Thoracic aorta (tissue), 2 donors: ENCODE measurements at regions not wholly inside any gene's neighbourhood (a gene's known extent, or its start where the extent isn't known, plus 50 kb on each side); places are given as distances from the start of the nearest gene placed in this dataset.

ENCODE experiments used
- ATAC-seq: fragments of 150-250 bp; one replicate; pipeline ENCODE4 v1.8.0; 2017; ENCODE audit warnings: low read depth; ENCODE audit not compliant: insufficient number of reproducible peaks, low FRiP score
- DNase-seq: peaks from one replicate; pipeline ENCODE4 v3.0.0-alpha.2; 2020; ENCODE audit warnings: low spot score
- H3K27ac ChIP-seq, 2 donors: fragments of 200-600 bp; sonication (generic); 1 replicate in 1 of 2; 2 replicates in 1 of 2; pipeline ENCODE4 v1.5.1; 2016; ENCODE audit warnings: mild to moderate bottlenecking in 2 of 2, moderate library complexity in 2 of 2
- H3K27me3 ChIP-seq: fragments of 200-600 bp; sonication (generic); replicated peaks from 2 replicates; pipeline ENCODE4 v1.6.0; 2016; ENCODE audit warnings: mild to moderate bottlenecking; ENCODE audit not compliant: insufficient read depth
- H3K36me3 ChIP-seq: fragments of 200-600 bp; sonication (generic); one replicate; pipeline ENCODE4 v1.5.1; 2016
- H3K4me1 ChIP-seq, 2 donors: fragments of 200-600 bp; sonication (generic); 1 replicate in 1 of 2; 2 replicates in 1 of 2; pipeline versions ENCODE4 v1.5.1 to v1.6.0; 2016; ENCODE audit warnings: low read depth in 2 of 2, mild to moderate bottlenecking in 1 of 2; ENCODE audit not compliant: control insufficient read depth in 1 of 2
- H3K4me3 ChIP-seq: fragments of 200-600 bp; sonication (generic); 2 replicates; pipeline ENCODE4 v1.5.1; 2016; ENCODE audit warnings: mild to moderate bottlenecking
- H3K9me3 ChIP-seq: fragments of 200-600 bp; sonication (generic); 2 replicates; pipeline ENCODE4 v1.5.1; 2016
- TF ChIP-seq, protein P1 (sequence below): fragments of 200-600 bp; sonication (generic); IDR thresholded peaks from one replicate; pipeline ENCODE4 v1.5.1; 2019; ENCODE audit warnings: antibody characterized with exemption

DNA sequence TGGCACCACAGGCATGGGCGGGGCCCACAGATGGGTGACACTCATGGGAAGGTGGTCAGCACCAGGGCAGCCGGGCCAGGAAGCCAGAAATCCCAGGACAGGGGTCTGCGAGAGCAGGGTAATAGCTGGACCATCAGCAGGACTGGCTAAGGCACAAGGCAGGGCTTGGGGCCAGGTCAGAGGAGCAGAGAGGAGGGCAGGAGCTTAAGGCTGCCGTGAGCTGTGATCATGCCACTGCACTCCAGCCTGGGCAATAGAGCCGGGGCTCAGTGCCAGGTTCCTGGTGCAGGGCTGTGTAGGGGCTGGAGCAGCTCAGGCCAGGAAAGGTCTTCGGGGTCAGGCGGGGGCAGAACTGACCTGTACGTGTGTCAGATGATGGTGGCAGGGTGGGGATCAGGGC lies 64.2 kb upstream of the LINGO1 start:
- H3K36me3 ChIP-seq, result no peaks in the 10 kb centered on the region
- ATAC-seq (no peak), DNase-seq (no peak)
- H3K27me3 ChIP-seq, result no peaks in the 10 kb centered on the region
- H3K27ac ChIP-seq, result no peak overlapping the region
- no peaks in the 10 kb centered on the region for H3K9me3 ChIP-seq
- H3K4me1 ChIP-seq, result no peaks in the 10 kb centered on the region
- no peak overlapping the region for H3K4me3 ChIP-seq
- TF ChIP-seq, protein P1, sequence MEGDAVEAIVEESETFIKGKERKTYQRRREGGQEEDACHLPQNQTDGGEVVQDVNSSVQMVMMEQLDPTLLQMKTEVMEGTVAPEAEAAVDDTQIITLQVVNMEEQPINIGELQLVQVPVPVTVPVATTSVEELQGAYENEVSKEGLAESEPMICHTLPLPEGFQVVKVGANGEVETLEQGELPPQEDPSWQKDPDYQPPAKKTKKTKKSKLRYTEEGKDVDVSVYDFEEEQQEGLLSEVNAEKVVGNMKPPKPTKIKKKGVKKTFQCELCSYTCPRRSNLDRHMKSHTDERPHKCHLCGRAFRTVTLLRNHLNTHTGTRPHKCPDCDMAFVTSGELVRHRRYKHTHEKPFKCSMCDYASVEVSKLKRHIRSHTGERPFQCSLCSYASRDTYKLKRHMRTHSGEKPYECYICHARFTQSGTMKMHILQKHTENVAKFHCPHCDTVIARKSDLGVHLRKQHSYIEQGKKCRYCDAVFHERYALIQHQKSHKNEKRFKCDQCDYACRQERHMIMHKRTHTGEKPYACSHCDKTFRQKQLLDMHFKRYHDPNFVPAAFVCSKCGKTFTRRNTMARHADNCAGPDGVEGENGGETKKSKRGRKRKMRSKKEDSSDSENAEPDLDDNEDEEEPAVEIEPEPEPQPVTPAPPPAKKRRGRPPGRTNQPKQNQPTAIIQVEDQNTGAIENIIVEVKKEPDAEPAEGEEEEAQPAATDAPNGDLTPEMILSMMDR, result no peak

DNA sequence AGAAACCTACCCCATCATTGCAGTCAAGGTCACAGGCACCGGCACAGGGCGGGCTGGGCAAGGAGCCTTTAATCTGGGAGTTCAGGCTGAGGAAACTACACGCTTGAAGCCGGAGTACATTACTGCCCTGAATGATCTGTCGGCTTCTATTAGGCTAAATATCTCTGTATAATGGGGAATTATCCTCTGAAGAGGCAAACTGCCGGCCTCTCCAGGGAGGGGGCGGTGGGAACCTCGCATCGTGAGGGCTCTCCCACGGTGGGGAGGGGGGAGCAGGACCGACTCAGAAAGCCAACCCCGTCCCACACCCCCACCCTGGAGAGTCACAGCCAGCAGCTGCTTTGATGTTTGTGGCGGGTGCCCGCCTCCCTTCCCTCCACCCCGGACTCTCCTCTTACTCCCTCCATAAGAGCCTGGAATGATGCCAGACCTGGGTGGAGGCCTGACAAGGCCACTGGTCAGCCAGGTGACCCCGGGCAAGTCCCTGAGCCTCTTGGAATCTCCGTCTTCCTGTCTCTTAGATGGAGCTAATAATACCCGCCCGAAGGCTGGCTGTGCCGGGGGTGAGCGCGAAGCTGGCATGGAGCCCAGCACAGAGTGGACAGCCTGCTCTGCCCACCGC lies 63.4 kb upstream of the LINGO1 start:
- Histone ChIP-seq H3K27ac (no peak overlapping the region), H3K4me1 (no peaks in the 10 kb centered on the region), H3K27me3 (no peaks in the 10 kb centered on the region), H3K4me3 (no peak overlapping the region), H3K9me3 (no peaks in the 10 kb centered on the region), H3K36me3 (no peaks in the 10 kb centered on the region)
- TF ChIP-seq, protein P1, result no peak
- DNase-seq (no peak), ATAC-seq (no peak)

DNA sequence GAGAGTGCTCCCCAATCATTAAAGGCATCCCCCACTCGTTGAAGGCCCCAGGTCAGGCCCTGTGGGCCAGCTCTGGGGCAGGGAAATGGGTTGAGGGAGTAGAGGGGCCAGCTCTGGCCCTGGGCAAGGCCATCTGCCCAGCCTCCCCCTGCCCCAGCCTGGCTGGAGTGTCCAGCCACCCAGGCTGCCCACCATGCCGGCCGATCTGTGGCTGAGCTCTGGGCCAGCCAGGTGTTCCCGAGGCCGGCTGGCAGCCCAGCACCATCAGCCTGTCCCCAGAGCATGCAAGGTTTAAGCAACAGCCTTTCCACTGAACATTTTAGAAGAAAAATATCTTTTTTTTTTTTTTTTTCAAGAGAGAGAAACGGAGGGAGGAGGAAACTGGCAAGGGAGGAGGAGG lies 62.8 kb upstream of the LINGO1 start:
- no peak for ATAC-seq

DNA sequence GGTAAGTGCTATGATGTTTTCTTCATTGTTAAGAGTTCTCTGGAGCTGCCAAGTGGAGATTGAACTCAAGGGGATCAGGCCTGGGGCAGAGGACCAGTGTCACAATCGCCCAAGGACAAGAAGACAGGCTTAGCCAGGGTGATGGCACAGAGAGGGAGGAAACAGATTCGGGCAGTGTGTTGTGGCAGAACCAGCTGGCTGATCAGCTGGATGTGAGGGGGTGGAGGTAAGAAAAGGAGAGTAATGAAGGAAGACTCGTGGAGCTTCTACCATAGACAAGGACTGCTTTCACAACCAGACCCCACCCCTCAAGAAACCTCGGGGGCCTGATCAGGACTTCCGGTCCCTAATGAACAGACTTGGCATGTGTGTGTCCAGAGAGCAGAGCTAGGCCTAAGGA lies 60.9 kb upstream of the LINGO1 start:
- no peaks in the 10 kb centered on the region for H3K27me3 ChIP-seq
- DNase-seq (no peak), ATAC-seq (no peak)
- no peak overlapping the region for H3K27ac ChIP-seq
- TF ChIP-seq, protein P1, result no peak
- H3K36me3 ChIP-seq, result no peaks in the 10 kb centered on the region
- H3K9me3 ChIP-seq, result no peaks in the 10 kb centered on the region
- no peak overlapping the region for H3K4me3 ChIP-seq
- no peaks in the 10 kb centered on the region for H3K4me1 ChIP-seq

More for the DNA sequence above, 62.8 kb upstream of the LINGO1 start:
- Histone ChIP-seq H3K27me3 (no peaks in the 10 kb centered on the region), H3K4me1 (no peaks in the 10 kb centered on the region), H3K9me3 (no peaks in the 10 kb centered on the region), H3K36me3 (no peaks in the 10 kb centered on the region), H3K27ac (no peak overlapping the region), H3K4me3 (no peak overlapping the region)
- TF ChIP-seq, protein P1, result no peak
- DNase-seq, result no peak

DNA sequence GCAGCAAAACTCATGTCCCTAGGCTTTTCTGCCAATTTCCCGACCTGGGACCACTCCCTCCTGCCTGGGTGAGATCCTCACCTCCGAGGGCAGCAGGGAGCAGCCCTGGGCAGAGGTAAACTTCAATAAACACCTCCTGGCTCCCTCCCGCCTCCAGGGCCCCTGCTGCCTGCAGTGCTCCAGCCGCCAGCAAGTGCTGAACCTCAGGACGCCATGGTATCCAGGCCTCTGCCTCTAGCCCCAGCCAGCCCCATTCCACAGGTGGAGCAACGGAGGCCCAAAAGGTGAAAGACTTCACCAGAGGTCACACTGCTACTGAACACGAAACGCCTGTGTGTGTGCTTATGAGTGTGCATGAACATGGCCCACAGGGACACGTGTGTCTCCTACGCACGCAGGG lies 59.9 kb upstream of the LINGO1 start:
- Histone ChIP-seq H3K27me3 (no peaks in the 10 kb centered on the region), H3K9me3 (no peaks in the 10 kb centered on the region), H3K4me1 (no peaks in the 10 kb centered on the region), H3K4me3 (no peak overlapping the region), H3K27ac (no peak overlapping the region), H3K36me3 (no peaks in the 10 kb centered on the region)
- DNase-seq (no peak), ATAC-seq (no peak)
- TF ChIP-seq, protein P1, result no peak
